Neutrophil (primary cell): ENCODE measurements at regions not wholly inside any gene's neighbourhood (a gene's known extent, or its start where the extent isn't known, plus 50 kb on each side); places are given as distances from the start of the nearest gene placed in this dataset.

Source experiments
- H3K27ac ChIP-seq: fragments of 200-600 bp; sonication (generic); 2 replicates; pipeline ENCODE4 v1.5.1; 2016; ENCODE audit warnings: mild to moderate bottlenecking, moderate library complexity
- H3K27me3 ChIP-seq: fragments of 200-600 bp; sonication (generic); 2 replicates; pipeline ENCODE4 v1.6.0; 2016; ENCODE audit warnings: mild to moderate bottlenecking
- H3K36me3 ChIP-seq: fragments of 200-600 bp; sonication (generic); 2 replicates; pipeline ENCODE4 v1.5.1; 2017
- H3K4me1 ChIP-seq, 2 experiments: fragments of 200-600 bp in 1 of 2; sonication (generic) in 1 of 2; 1 replicate in 1 of 2; 2 replicates in 1 of 2; pipeline versions ENCODE4 v1.5.1 to v1.6.1; 2013 to 2016; ENCODE audit warnings: low read depth in 1 of 2, low read length in 1 of 2, mild to moderate bottlenecking in 1 of 2, moderate library complexity in 1 of 2; ENCODE audit not compliant: control insufficient read depth in 1 of 2, insufficient read depth in 1 of 2
- H3K4me3 ChIP-seq, 2 experiments: fragments of 200-600 bp in 1 of 2; sonication (generic) in 1 of 2; 1 replicate in 1 of 2; 2 replicates in 1 of 2; pipeline ENCODE4 v1.5.1; 2013 to 2016; ENCODE audit warnings: low read depth in 1 of 2, low read length in 1 of 2, mild to moderate bottlenecking in 1 of 2, moderate library complexity in 1 of 2
- H3K9me3 ChIP-seq: fragments of 200-600 bp; sonication (generic); 2 replicates; pipeline ENCODE4 v1.5.1; 2016
- CTCF ChIP-seq: fragments of 200-600 bp; sonication (generic); IDR thresholded peaks from 2 replicates; pipeline ENCODE4 v1.5.1; 2016; ENCODE audit warnings: antibody characterized with exemption

- TF ChIP-seq CTCF, result no peak
- Histone ChIP-seq H3K9me3 (no peaks in the 10 kb centered on the region), H3K36me3 (no peaks in the 10 kb centered on the region), H3K4me3 (no peak overlapping the region), H3K4me1 (no peaks in the 10 kb centered on the region), H3K27ac (no peak overlapping the region), H3K27me3 (no peaks in the 10 kb centered on the region)
Measured at GRCh38 chr7:21134631-21135030, 293.3 kb upstream of the SP4 start.

GRCh38 chr7:21135437-21135836 is 292.4 kb upstream of the SP4 start:
- no peak for TF ChIP-seq CTCF

GRCh38 chr7:21137640-21138039 is 290.2 kb upstream of the SP4 start:
- no peak overlapping the region for H3K27ac ChIP-seq
- H3K9me3 ChIP-seq, result no peaks in the 10 kb centered on the region
- H3K27me3 ChIP-seq, result no peaks in the 10 kb centered on the region
- no peak for TF ChIP-seq CTCF
- no peak overlapping the region for H3K4me3 ChIP-seq
- H3K4me1 ChIP-seq, result no peaks in the 10 kb centered on the region
- H3K36me3 ChIP-seq, result no peaks in the 10 kb centered on the region

More at GRCh38 chr7:21135437-21135836, 292.4 kb upstream of the SP4 start:
- H3K9me3 ChIP-seq, result no peaks in the 10 kb centered on the region
- H3K27ac ChIP-seq, result no peak overlapping the region
- no peaks in the 10 kb centered on the region for H3K36me3 ChIP-seq
- H3K4me1 ChIP-seq, result no peaks in the 10 kb centered on the region
- no peaks in the 10 kb centered on the region for H3K27me3 ChIP-seq
- no peak overlapping the region for H3K4me3 ChIP-seq

GRCh38 chr7:21140622-21141021 is 287.3 kb upstream of the SP4 start:
- H3K9me3 ChIP-seq, result no peaks in the 10 kb centered on the region
- H3K36me3 ChIP-seq, result no peaks in the 10 kb centered on the region
- H3K4me1 ChIP-seq, result no peaks in the 10 kb centered on the region
- TF ChIP-seq CTCF, result no peak
- H3K27ac ChIP-seq, result no peak overlapping the region
- H3K4me3 ChIP-seq, result no peak overlapping the region
- no peaks in the 10 kb centered on the region for H3K27me3 ChIP-seq

- H3K27ac ChIP-seq, result no peak overlapping the region
- no peak overlapping the region for H3K4me3 ChIP-seq
- TF ChIP-seq CTCF, result no peak
- no peaks in the 10 kb centered on the region for H3K27me3 ChIP-seq
- no peaks in the 10 kb centered on the region for H3K36me3 ChIP-seq
- no peaks in the 10 kb centered on the region for H3K4me1 ChIP-seq
- no peaks in the 10 kb centered on the region for H3K9me3 ChIP-seq
Measured at GRCh38 chr7:21141476-21141875, 286.4 kb upstream of the SP4 start.

GRCh38 chr7:21142081-21142480 is 285.8 kb upstream of the SP4 start:
- Histone ChIP-seq H3K27ac (no peak overlapping the region), H3K9me3 (no peaks in the 10 kb centered on the region), H3K27me3 (no peaks in the 10 kb centered on the region), H3K4me1 (no peaks in the 10 kb centered on the region), H3K4me3 (no peak overlapping the region), H3K36me3 (no peaks in the 10 kb centered on the region)
- TF ChIP-seq CTCF, result no peak
